ENCODE measurements at regions not wholly inside any gene's neighbourhood (a gene's known extent, or its start where the extent isn't known, plus 50 kb on each side); places are given as distances from the start of the nearest gene placed in this dataset.

DNA sequence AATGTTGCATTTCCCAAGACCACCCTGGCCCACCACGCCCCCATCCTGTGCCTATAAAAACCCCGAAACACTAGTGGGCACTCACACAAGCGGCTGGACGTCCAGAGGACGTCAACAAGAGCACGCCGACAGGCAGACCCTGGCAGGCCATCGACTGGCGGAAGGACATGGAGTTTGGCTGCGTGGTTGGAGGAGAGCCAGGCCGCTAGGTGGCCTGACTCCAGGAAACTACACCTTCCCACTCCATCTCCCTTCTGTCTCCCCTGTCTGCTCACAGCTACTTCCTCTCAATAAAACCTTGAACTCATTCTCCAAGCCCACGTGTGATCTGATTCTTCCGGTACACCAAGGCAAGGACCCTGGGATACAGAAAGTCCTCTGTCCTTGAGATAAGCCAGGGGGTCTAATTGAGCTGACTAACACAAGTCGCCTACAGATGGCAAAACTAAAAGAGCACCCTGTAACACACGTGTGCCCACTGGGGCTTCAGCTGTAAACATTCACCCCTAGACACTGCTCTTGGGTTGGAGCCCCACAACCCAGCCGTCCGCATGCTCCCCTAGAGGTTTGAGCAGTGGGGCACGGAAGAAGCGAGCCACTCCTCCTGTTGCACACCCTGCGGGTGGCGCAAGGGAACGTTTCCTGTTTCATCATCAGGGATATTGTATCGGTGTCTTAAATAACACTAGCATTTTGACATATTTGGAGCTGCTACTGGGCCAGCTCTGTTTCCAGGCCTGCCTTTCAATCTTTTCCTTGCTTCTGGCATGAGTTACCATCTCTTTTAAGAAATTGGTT is 54.5 kb upstream of the TAF11L2 start (continued):
- TF ChIP-seq, protein P1, sequence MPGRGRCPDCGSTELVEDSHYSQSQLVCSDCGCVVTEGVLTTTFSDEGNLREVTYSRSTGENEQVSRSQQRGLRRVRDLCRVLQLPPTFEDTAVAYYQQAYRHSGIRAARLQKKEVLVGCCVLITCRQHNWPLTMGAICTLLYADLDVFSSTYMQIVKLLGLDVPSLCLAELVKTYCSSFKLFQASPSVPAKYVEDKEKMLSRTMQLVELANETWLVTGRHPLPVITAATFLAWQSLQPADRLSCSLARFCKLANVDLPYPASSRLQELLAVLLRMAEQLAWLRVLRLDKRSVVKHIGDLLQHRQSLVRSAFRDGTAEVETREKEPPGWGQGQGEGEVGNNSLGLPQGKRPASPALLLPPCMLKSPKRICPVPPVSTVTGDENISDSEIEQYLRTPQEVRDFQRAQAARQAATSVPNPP (IDR thresholded peaks at IDR 0.05; ENCODE audit: borderline replicate concordance, insufficient read depth, insufficient read length), result no peak
- no peak for TF ChIP-seq HOXB6 (CRISPR knock-in tag; IDR thresholded peaks at IDR 0.05; ENCODE audit: borderline replicate concordance)
- no peak for TF ChIP-seq TEAD4 (IDR thresholded peaks at IDR 0.05; ENCODE audit: low read length)
- no peak for TF ChIP-seq TEAD4 (CRISPR knock-in tag; IDR thresholded peaks at IDR 0.05; ENCODE audit: borderline replicate concordance)
- peak; percentile 44 for TF ChIP-seq NFIC (IDR thresholded peaks at IDR 0.05)
- no peak for TF ChIP-seq NELFE (IDR thresholded peaks at IDR 0.05; ENCODE audit: insufficient read depth, insufficient read length)
- no peak for TF ChIP-seq ETV5 (CRISPR knock-in tag; IDR thresholded peaks at IDR 0.05; ENCODE audit: low read depth)
- TF ChIP-seq NR3C1 (CRISPR knock-in tag; IDR thresholded peaks at IDR 0.05), result no peak
- no peak for TF ChIP-seq CBX5 (IDR thresholded peaks at IDR 0.05; ENCODE audit: borderline replicate concordance, low read depth)
- no peak for TF ChIP-seq HSF4 (CRISPR knock-in tag; IDR thresholded peaks at IDR 0.05; ENCODE audit: borderline replicate concordance)
- TF ChIP-seq, protein P2, sequence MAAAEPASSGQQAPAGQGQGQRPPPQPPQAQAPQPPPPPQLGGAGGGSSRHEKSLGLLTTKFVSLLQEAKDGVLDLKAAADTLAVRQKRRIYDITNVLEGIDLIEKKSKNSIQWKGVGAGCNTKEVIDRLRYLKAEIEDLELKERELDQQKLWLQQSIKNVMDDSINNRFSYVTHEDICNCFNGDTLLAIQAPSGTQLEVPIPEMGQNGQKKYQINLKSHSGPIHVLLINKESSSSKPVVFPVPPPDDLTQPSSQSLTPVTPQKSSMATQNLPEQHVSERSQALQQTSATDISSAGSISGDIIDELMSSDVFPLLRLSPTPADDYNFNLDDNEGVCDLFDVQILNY (CRISPR knock-in tag; IDR thresholded peaks at IDR 0.05), result no peak
- TF ChIP-seq ZNF146 (CRISPR knock-in tag; IDR thresholded peaks at IDR 0.05; ENCODE audit: unreplicated experiment), result no peak
- peak; percentile 63 for TF ChIP-seq GABPA (tag; conservative IDR thresholded peaks at IDR 0.05; ENCODE audit: low read depth)
- TF ChIP-seq CBFA2T3 (IDR thresholded peaks at IDR 0.05), result no peak
- TF ChIP-seq, protein P3, sequence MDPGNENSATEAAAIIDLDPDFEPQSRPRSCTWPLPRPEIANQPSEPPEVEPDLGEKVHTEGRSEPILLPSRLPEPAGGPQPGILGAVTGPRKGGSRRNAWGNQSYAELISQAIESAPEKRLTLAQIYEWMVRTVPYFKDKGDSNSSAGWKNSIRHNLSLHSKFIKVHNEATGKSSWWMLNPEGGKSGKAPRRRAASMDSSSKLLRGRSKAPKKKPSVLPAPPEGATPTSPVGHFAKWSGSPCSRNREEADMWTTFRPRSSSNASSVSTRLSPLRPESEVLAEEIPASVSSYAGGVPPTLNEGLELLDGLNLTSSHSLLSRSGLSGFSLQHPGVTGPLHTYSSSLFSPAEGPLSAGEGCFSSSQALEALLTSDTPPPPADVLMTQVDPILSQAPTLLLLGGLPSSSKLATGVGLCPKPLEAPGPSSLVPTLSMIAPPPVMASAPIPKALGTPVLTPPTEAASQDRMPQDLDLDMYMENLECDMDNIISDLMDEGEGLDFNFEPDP (CRISPR knock-in tag; IDR thresholded peaks at IDR 0.05), result no peak
- no peak for TF ChIP-seq NEUROD1 (IDR thresholded peaks at IDR 0.05; ENCODE audit: borderline replicate concordance, low read depth, low read length, partially characterized antibody)
- TF ChIP-seq, protein P4, sequence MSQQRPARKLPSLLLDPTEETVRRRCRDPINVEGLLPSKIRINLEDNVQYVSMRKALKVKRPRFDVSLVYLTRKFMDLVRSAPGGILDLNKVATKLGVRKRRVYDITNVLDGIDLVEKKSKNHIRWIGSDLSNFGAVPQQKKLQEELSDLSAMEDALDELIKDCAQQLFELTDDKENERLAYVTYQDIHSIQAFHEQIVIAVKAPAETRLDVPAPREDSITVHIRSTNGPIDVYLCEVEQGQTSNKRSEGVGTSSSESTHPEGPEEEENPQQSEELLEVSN (IDR thresholded peaks at IDR 0.05; ENCODE audit: borderline replicate concordance in 1 of 2, extremely low read depth in 1 of 2, insufficient read depth in 1 of 2, insufficient read length in 1 of 2, low read depth in 1 of 2, low read length in 1 of 2, poor library complexity in 1 of 2, severe bottlenecking in 1 of 2), result peak in 1 of 2 experiments; percentile 7
- no peak for TF ChIP-seq ATF7 (IDR thresholded peaks at IDR 0.05)
- no peak for TF ChIP-seq ZC3H4 (CRISPR knock-in tag; IDR thresholded peaks at IDR 0.05; ENCODE audit: borderline replicate concordance)
- TF ChIP-seq, protein P5, sequence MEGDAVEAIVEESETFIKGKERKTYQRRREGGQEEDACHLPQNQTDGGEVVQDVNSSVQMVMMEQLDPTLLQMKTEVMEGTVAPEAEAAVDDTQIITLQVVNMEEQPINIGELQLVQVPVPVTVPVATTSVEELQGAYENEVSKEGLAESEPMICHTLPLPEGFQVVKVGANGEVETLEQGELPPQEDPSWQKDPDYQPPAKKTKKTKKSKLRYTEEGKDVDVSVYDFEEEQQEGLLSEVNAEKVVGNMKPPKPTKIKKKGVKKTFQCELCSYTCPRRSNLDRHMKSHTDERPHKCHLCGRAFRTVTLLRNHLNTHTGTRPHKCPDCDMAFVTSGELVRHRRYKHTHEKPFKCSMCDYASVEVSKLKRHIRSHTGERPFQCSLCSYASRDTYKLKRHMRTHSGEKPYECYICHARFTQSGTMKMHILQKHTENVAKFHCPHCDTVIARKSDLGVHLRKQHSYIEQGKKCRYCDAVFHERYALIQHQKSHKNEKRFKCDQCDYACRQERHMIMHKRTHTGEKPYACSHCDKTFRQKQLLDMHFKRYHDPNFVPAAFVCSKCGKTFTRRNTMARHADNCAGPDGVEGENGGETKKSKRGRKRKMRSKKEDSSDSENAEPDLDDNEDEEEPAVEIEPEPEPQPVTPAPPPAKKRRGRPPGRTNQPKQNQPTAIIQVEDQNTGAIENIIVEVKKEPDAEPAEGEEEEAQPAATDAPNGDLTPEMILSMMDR (IDR thresholded peaks at IDR 0.05 in 2 of 3, conservative IDR thresholded peaks at IDR 0.05 in 1 of 3; ENCODE audit: insufficient read depth in 2 of 3, low read depth in 1 of 3, low read length in 3 of 3), result peak in 1 of 3 experiments; percentile 14; a peak in 1 of 6 replicates

All from K562 (cell line).